ENCODE measurements at regions not wholly inside any gene's neighbourhood (a gene's known extent, or its start where the extent isn't known, plus 50 kb on each side); places are given as distances from the start of the nearest gene placed in this dataset.

GRCh38 chr10:110436554-110437350, 61.0 kb upstream of the DUSP5 start:
- no peak for DNase-seq (ENCODE audit: low spot score)

- no peak for DNase-seq (ENCODE audit: low spot score)
Observed at GRCh38 chr10:110437351-110437605, 60.4 kb upstream of the DUSP5 start.

GRCh38 chr10:110437761-110438341, 59.9 kb upstream of the DUSP5 start:
- DNase-seq (ENCODE audit: low spot score), result no peak

GRCh38 chr10:110442746-110443145, 55.0 kb upstream of the DUSP5 start:
- DNase-seq (ENCODE audit: low spot score), result no peak

- DNase-seq (ENCODE audit: low spot score), result no peak
Observed at GRCh38 chr10:110443239-110444003, 54.3 kb upstream of the DUSP5 start.

- DNase-seq (ENCODE audit: low spot score), result no peak
Observed at GRCh38 chr10:110444004-110444337, 53.7 kb upstream of the DUSP5 start.

- no peak for DNase-seq (ENCODE audit: low spot score)
Observed at GRCh38 chr10:110445871-110446270, 51.8 kb upstream of the DUSP5 start.

- DNase-seq (ENCODE audit: low spot score), result no peak
Observed at GRCh38 chr10:110446277-110446676, 51.4 kb upstream of the DUSP5 start.

GRCh38 chr10:110446954-110447608, 50.6 kb upstream of the DUSP5 start:
- DNase-seq (ENCODE audit: low spot score), result peak; percentile 38

- no peak for DNase-seq (ENCODE audit: low spot score)
Observed at GRCh38 chr10:110447886-110448285, 49.8 kb upstream of the DUSP5 start.
